UCSD-AML1 (cell line): ENCODE measurements at regions not wholly inside any gene's neighbourhood (a gene's known extent, or its start where the extent isn't known, plus 50 kb on each side); places are given as distances from the start of the nearest gene placed in this dataset.

Experiments
- DNase-seq: peaks from one replicate; lab custom pipeline; 2025; ENCODE audit not compliant: unreplicated experiment; lab: John Stamatoyannopoulos, UW

GRCh38 chr13:89846926-89847585, 1500.4 kb upstream of the MIR17HG start:
- DNase-seq = no peak

- DNase-seq = no peak
Observed at GRCh38 chr13:89852570-89852969, 1494.9 kb upstream of the MIR17HG start.

GRCh38 chr13:89856512-89856911, 1491.0 kb upstream of the MIR17HG start:
- no peak for DNase-seq

- no peak for DNase-seq
Observed at GRCh38 chr13:89857502-89857901, 1490.0 kb upstream of the MIR17HG start.

GRCh38 chr13:89862011-89862690, 1485.3 kb upstream of the MIR17HG start:
- DNase-seq = no peak

- DNase-seq = no peak
Observed at GRCh38 chr13:89862691-89863036, 1484.8 kb upstream of the MIR17HG start.

- no peak for DNase-seq
Observed at GRCh38 chr13:89865164-89866064, 1482.1 kb upstream of the MIR17HG start.

GRCh38 chr13:89869312-89869711, 1478.2 kb upstream of the MIR17HG start:
- no peak for DNase-seq

- DNase-seq = no peak
Observed at GRCh38 chr13:89878904-89879303, 1468.6 kb upstream of the MIR17HG start.

GRCh38 chr13:89880201-89880600, 1467.3 kb upstream of the MIR17HG start:
- DNase-seq = no peak

GRCh38 chr13:89883893-89884448, 1463.5 kb upstream of the MIR17HG start:
- DNase-seq = no peak

GRCh38 chr13:89890806-89891205, 1456.7 kb upstream of the MIR17HG start:
- no peak for DNase-seq

GRCh38 chr13:89891416-89891815, 1456.1 kb upstream of the MIR17HG start:
- DNase-seq = no peak

GRCh38 chr13:89897681-89898080, 1449.8 kb upstream of the MIR17HG start:
- DNase-seq = no peak

- no peak for DNase-seq
Observed at GRCh38 chr13:89899302-89900103, 1448.0 kb upstream of the MIR17HG start.

GRCh38 chr13:89900104-89900765, 1447.3 kb upstream of the MIR17HG start:
- DNase-seq = no peak

GRCh38 chr13:89902223-89902622, 1445.3 kb upstream of the MIR17HG start:
- no peak for DNase-seq

- DNase-seq = no peak
Observed at GRCh38 chr13:89903115-89903514, 1444.4 kb upstream of the MIR17HG start.

GRCh38 chr13:89910166-89910565, 1437.3 kb upstream of the MIR17HG start:
- no peak for DNase-seq

- no peak for DNase-seq
Observed at GRCh38 chr13:89916551-89916950, 1430.9 kb upstream of the MIR17HG start.
